GM19025 (cell line): ENCODE measurements at regions not wholly inside any gene's neighbourhood (a gene's known extent, or its start where the extent isn't known, plus 50 kb on each side); places are given as distances from the start of the nearest gene placed in this dataset.
"Not testable (repeated sequence)": the region's sequence is repeated elsewhere in the genome, so short reads cannot be mapped to it uniquely, and the experiment has no call there.

ENCODE experiments used
- ATAC-seq: cut with Tn5 transposase; IDR thresholded peaks from one replicate; pipeline ENCODE4 v1.9.1; 2021; ENCODE audit warnings: mild to moderate bottlenecking, low read depth, moderate library complexity; ENCODE audit not compliant: unreplicated experiment

GRCh38 chr2:76697439-76697838, 824.7 kb downstream of the LRRTM4 start:
- not testable (repeated sequence) for ATAC-seq

- no peak for ATAC-seq
Observed at GRCh38 chr2:76692908-76693307, 829.3 kb downstream of the LRRTM4 start.

GRCh38 chr2:76688732-76689131, 833.4 kb downstream of the LRRTM4 start:
- no peak for ATAC-seq

- ATAC-seq = no peak
Observed at GRCh38 chr2:76687923-76688322, 834.3 kb downstream of the LRRTM4 start.

- no peak for ATAC-seq
Observed at GRCh38 chr2:76684756-76685155, 837.4 kb downstream of the LRRTM4 start.

GRCh38 chr2:76679025-76679396, 843.2 kb downstream of the LRRTM4 start:
- ATAC-seq = no peak

GRCh38 chr2:76678383-76679024, 843.7 kb downstream of the LRRTM4 start:
- no peak for ATAC-seq

- no peak for ATAC-seq
Observed at GRCh38 chr2:76675212-76675611, 847.0 kb downstream of the LRRTM4 start.

- no peak for ATAC-seq
Observed at GRCh38 chr2:76672798-76673197, 849.4 kb downstream of the LRRTM4 start.

- no peak for ATAC-seq
Observed at GRCh38 chr2:76669966-76670465, 852.2 kb downstream of the LRRTM4 start.

- no peak for ATAC-seq
Observed at GRCh38 chr2:76668279-76668678, 853.9 kb downstream of the LRRTM4 start.

GRCh38 chr2:76667821-76668271, 854.3 kb downstream of the LRRTM4 start:
- no peak for ATAC-seq

GRCh38 chr2:76642129-76642528, 880.0 kb downstream of the LRRTM4 start:
- ATAC-seq = no peak

GRCh38 chr2:76641506-76641905, 880.7 kb downstream of the LRRTM4 start:
- no peak for ATAC-seq

GRCh38 chr2:76640905-76641304, 881.3 kb downstream of the LRRTM4 start:
- no peak for ATAC-seq

- no peak for ATAC-seq
Observed at GRCh38 chr2:76639171-76639680, 883.0 kb downstream of the LRRTM4 start.

GRCh38 chr2:76633276-76633921, 888.8 kb downstream of the LRRTM4 start:
- ATAC-seq = no peak

- ATAC-seq = no peak
Observed at GRCh38 chr2:76625101-76625500, 897.1 kb downstream of the LRRTM4 start.

GRCh38 chr2:76613330-76613729, 902.6 kb upstream of the GCFC2 start:
- no peak for ATAC-seq

GRCh38 chr2:76612764-76613163, 902.0 kb upstream of the GCFC2 start:
- ATAC-seq = no peak

- ATAC-seq = no peak
Observed at GRCh38 chr2:76610451-76610850, 899.7 kb upstream of the GCFC2 start.
